Stimulated activated naive B cell treated with anti-CD40 and anti-IgM and Interleukin-4, amounts not matched to agents 10 μg/mL and 1 μg/mL and 100 μg/mL, for 72 hours (primary cell): ENCODE measurements at regions not wholly inside any gene's neighbourhood (a gene's known extent, or its start where the extent isn't known, plus 50 kb on each side); places are given as distances from the start of the nearest gene placed in this dataset.
"Not testable (repeated sequence)": the region's sequence is repeated elsewhere in the genome, so short reads cannot be mapped to it uniquely, and the experiment has no call there.

Experiments
- ATAC-seq, 2 donors: fragments of 150-1000 bp; cut with Tn5 transposase; replicated peaks; 2 replicates each; pipeline ENCODE4 v1.10.0; 2021; ENCODE audit warnings: moderate library complexity in 1 of 2
- DNase-seq: peaks from one replicate; pipeline ENCODE4 v3.0.0; 2021
- H3K27ac Mint-ChIP-seq: one replicate; pipeline ENCODE4 v1.8.0; 2022; ENCODE audit warnings: mild to moderate bottlenecking, mixed read lengths
- H3K27me3 Mint-ChIP-seq, 2 donors: one replicate each; pipeline ENCODE4 v1.8.0; 2022; ENCODE audit warnings: mixed read lengths in 2 of 2
- H3K36me3 Mint-ChIP-seq, 2 donors: one replicate each; pipeline ENCODE4 v1.8.0; 2022; ENCODE audit warnings: mixed read lengths in 2 of 2, mild to moderate bottlenecking in 1 of 2
- H3K4me1 Mint-ChIP-seq, 2 donors: one replicate each; pipeline ENCODE4 v1.8.0; 2022; ENCODE audit warnings: mixed read lengths in 2 of 2, mild to moderate bottlenecking in 1 of 2
- H3K4me3 Mint-ChIP-seq, 2 donors: one replicate each; pipeline ENCODE4 v1.8.0; 2022; ENCODE audit warnings: mild to moderate bottlenecking in 2 of 2, mixed read lengths in 2 of 2, moderate library complexity in 1 of 2
- H3K9me3 Mint-ChIP-seq, 2 donors: one replicate each; pipeline ENCODE4 v1.8.0; 2022; ENCODE audit warnings: mixed read lengths in 2 of 2, mild to moderate bottlenecking in 1 of 2

DNA sequence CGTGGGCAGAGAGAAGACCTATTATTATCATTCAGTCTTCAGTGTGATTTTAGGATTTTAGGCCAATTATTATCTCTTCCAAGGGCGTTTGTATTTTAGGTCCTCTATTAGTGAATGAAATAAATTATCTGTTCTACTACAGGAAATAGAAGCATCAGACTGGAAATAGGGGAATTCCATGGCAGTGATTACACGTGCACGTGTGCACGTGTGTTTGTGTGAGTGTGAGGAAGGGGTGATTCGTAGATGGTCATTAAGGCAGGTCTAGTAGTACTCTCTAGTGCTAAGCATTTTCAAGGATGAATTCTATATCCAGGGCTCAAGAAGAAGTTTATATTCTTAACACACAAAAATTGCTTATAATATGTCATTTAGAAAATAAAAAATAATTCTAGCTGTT is 623.2 kb downstream of the GATA3 start:
- Mint-ChIP-seq H3K9me3 (peaks cover 6 to 7% of the 10 kb centered on the region in 2 donors), H3K27me3 (no peaks in the 10 kb centered on the region), H3K4me1 (peaks cover 5 to 6% of the 10 kb centered on the region in 2 donors), H3K4me3 (no peak overlapping the region), H3K27ac (no peak overlapping the region), H3K36me3 (peaks cover 0 to 4% of the 10 kb centered on the region in 2 donors)
- ATAC-seq (no peak), DNase-seq (no peak)

- ATAC-seq, H3K4me1 Mint-ChIP-seq, H3K27ac Mint-ChIP-seq, H3K4me3 Mint-ChIP-seq, H3K27me3 Mint-ChIP-seq, H3K9me3 Mint-ChIP-seq, H3K36me3 Mint-ChIP-seq, DNase-seq: not testable (repeated sequence)
Measured at GRCh38 chr10:8684916-8685315, 630.4 kb downstream of the GATA3 start.

- H3K4me1 Mint-ChIP-seq: no peaks in the 10 kb centered on the region
- DNase-seq: no peak
- peaks cover 3 to 4% of the 10 kb centered on the region in 2 donors for H3K9me3 Mint-ChIP-seq
- ATAC-seq: no peak
- no peak overlapping the region for H3K27ac Mint-ChIP-seq
- H3K4me3 Mint-ChIP-seq: no peak overlapping the region
- H3K36me3 Mint-ChIP-seq: no peaks in the 10 kb centered on the region
- H3K27me3 Mint-ChIP-seq: no peaks in the 10 kb centered on the region
Measured at GRCh38 chr10:8688881-8689280, 634.4 kb downstream of the GATA3 start.

DNA sequence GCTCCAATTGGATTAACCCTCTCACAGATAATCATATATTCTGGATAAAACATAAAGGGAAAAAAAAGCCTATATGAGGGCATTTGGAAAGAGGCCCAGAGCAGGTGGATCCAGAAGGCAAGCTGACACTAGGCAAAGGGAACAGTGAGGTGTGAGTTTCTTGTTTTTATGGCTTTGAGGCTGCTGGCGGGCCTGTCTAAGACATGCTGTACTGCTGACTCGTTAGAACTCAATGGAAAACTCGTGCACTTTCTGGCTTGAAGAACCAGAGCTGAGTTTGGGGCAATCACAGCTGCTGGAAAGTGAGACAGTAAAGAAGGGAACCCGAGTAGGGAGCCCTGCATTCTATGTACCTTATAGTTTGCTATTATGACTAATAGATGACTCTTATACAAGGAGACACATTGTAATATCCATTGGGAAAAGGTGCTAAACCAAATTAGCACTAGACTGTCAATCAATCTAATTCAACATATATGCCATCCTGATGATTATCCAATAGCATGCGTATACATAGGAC is 637.1 kb downstream of the GATA3 start:
- H3K27me3 Mint-ChIP-seq: no peaks in the 10 kb centered on the region
- no peak for ATAC-seq
- no peak overlapping the region for H3K4me3 Mint-ChIP-seq
- DNase-seq: no peak
- H3K4me1 Mint-ChIP-seq: no peaks in the 10 kb centered on the region
- no peak overlapping the region for H3K27ac Mint-ChIP-seq
- H3K9me3 Mint-ChIP-seq: no peaks in the 10 kb centered on the region
- H3K36me3 Mint-ChIP-seq: no peaks in the 10 kb centered on the region

DNA sequence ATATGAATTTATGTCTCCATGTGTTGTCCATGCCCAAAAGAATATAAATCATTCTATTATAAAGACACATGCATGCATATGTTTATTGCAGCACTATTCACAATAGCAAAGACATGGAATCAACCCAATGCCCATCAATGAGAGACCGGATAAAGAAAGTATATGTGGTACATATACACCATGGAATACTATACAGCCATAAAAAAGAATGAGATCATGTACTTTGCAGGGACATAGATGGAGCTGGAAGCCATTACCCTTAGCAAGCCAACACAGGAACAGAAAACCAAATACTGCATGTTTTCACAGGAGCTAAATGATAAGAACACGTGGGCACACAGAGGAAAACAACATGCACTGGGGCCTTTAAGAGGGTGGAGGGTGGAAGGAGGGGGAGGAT is 639.1 kb downstream of the GATA3 start:
- H3K27ac Mint-ChIP-seq, ATAC-seq, H3K27me3 Mint-ChIP-seq, H3K4me1 Mint-ChIP-seq, H3K4me3 Mint-ChIP-seq, H3K9me3 Mint-ChIP-seq, H3K36me3 Mint-ChIP-seq, DNase-seq: not testable (repeated sequence)

GRCh38 chr10:8696746-8697145 is 642.3 kb downstream of the GATA3 start:
- Mint-ChIP-seq H3K4me3 (no peak overlapping the region), H3K4me1 (no peaks in the 10 kb centered on the region), H3K27ac (no peak overlapping the region), H3K9me3 (peaks cover 0 to 3% of the 10 kb centered on the region in 2 donors), H3K27me3 (no peaks in the 10 kb centered on the region), H3K36me3 (no peaks in the 10 kb centered on the region)
- DNase-seq (no peak), ATAC-seq (no peak)

DNA sequence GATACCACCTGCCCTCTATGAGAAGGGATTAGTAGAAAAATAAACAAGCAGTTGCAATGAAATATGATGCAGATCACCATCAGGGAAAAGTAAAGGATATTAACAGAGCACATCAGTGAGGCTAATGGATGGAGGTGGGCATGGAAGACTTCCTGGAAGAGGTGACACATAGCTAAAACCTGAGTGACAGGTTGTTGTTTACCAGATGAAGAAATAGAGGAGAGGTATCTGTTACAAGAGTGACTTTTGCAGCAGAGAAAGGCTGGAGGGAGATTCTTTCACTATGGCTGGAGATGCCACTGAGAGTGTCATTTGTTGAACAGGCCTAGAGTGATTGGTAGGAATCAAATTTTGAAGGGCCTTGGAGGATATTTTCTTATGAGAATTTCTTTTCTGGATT is 646.2 kb downstream of the GATA3 start:
- Mint-ChIP-seq H3K36me3 (no peaks in the 10 kb centered on the region), H3K27me3 (no peaks in the 10 kb centered on the region), H3K27ac (no peak overlapping the region), H3K4me3 (no peak overlapping the region), H3K9me3 (peaks cover 0 to 3% of the 10 kb centered on the region in 2 donors), H3K4me1 (no peaks in the 10 kb centered on the region)
- ATAC-seq (no peak), DNase-seq (no peak)

GRCh38 chr10:8702181-8702580 is 647.7 kb downstream of the GATA3 start:
- H3K27me3 Mint-ChIP-seq: no peaks in the 10 kb centered on the region
- no peaks in the 10 kb centered on the region for H3K36me3 Mint-ChIP-seq
- no peaks in the 10 kb centered on the region for H3K4me1 Mint-ChIP-seq
- H3K9me3 Mint-ChIP-seq: peaks cover 0 to 3% of the 10 kb centered on the region in 2 donors
- DNase-seq: no peak
- ATAC-seq: no peak
- no peak overlapping the region for H3K27ac Mint-ChIP-seq
- no peak overlapping the region for H3K4me3 Mint-ChIP-seq

- DNase-seq: no peak
- Mint-ChIP-seq H3K27ac (no peak overlapping the region), H3K36me3 (no peaks in the 10 kb centered on the region), H3K27me3 (peaks cover 0 to 2% of the 10 kb centered on the region in 2 donors), H3K4me3 (no peak overlapping the region), H3K9me3 (no peaks in the 10 kb centered on the region), H3K4me1 (no peaks in the 10 kb centered on the region)
- no peak for ATAC-seq
Measured at GRCh38 chr10:8705415-8705814, 650.9 kb downstream of the GATA3 start.

GRCh38 chr10:8712656-8713055 is 658.2 kb downstream of the GATA3 start:
- peaks cover 4 to 8% of the 10 kb centered on the region in 2 donors for H3K4me1 Mint-ChIP-seq
- no peak for DNase-seq
- H3K4me3 Mint-ChIP-seq: no peak overlapping the region
- peaks cover 0 to 5% of the 10 kb centered on the region in 2 donors for H3K27me3 Mint-ChIP-seq
- no peak overlapping the region for H3K27ac Mint-ChIP-seq
- no peak for ATAC-seq
- peaks cover 11 to 13% of the 10 kb centered on the region in 2 donors for H3K9me3 Mint-ChIP-seq
- H3K36me3 Mint-ChIP-seq: no peaks in the 10 kb centered on the region

DNA sequence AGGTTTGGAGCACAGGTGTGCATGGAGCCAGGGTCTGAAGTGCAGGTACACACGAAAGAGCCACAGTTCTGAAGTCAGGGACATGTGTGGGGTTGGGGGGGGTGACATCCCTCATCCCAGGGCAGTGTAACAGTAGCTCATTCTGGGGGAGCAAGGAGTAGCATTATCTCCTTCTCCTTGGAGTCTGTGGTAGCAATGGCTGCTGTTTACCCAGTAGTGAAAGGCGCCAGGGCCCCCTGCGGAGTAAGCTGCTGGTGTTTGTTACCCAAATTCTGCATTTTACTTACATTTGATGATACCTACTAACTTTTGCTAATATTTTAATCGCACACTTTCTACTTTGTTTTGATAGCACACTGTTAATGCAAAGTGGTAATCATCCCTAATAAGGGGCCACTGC is 665.5 kb downstream of the GATA3 start:
- DNase-seq (no peak), ATAC-seq (no peak)
- Mint-ChIP-seq H3K9me3 (peaks cover 27% of the 10 kb centered on the region in 2 donors), H3K4me3 (no peak overlapping the region), H3K4me1 (peaks cover 4 to 8% of the 10 kb centered on the region in 2 donors), H3K36me3 (peaks cover 0 to 11% of the 10 kb centered on the region in 2 donors), H3K27ac (no peak overlapping the region), H3K27me3 (no peaks in the 10 kb centered on the region)

- Mint-ChIP-seq H3K27ac (no peak overlapping the region), H3K27me3 (no peaks in the 10 kb centered on the region), H3K4me3 (no peak overlapping the region), H3K9me3 (peaks cover 22 to 23% of the 10 kb centered on the region in 2 donors), H3K4me1 (no peaks in the 10 kb centered on the region), H3K36me3 (peaks cover 0 to 11% of the 10 kb centered on the region in 2 donors)
- no peak for ATAC-seq
- DNase-seq: no peak
Measured at GRCh38 chr10:8721650-8722049, 667.2 kb downstream of the GATA3 start.

GRCh38 chr10:8722835-8723234 is 668.3 kb downstream of the GATA3 start:
- Mint-ChIP-seq H3K27ac (no peak overlapping the region), H3K4me3 (no peak overlapping the region), H3K27me3 (no peaks in the 10 kb centered on the region), H3K9me3 (peaks cover 21 to 22% of the 10 kb centered on the region in 2 donors), H3K36me3 (peaks cover 0 to 11% of the 10 kb centered on the region in 2 donors), H3K4me1 (no peaks in the 10 kb centered on the region)
- ATAC-seq: no peak
- no peak for DNase-seq

DNA sequence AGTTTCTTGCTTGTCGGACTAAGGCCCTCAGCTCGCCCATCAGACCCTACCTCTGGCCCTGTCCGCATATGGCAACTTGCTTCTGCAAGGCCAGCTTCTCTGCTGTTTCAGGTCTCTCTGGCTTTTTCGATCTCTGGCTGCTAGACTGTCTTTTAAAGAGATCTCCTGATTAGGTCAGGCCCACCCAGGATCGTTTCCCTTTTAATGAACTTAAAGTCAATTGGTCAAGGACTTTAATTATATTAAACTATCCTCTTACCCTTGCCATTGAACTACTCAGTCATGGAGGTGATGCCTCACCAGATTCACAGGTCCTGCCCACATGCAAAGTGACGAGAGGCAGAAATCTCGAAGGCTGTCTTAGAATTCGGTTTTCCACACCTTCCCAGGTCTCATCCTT is 670.9 kb downstream of the GATA3 start:
- H3K27ac Mint-ChIP-seq: no peak overlapping the region
- H3K36me3 Mint-ChIP-seq: no peaks in the 10 kb centered on the region
- H3K9me3 Mint-ChIP-seq: peaks cover 3 to 11% of the 10 kb centered on the region in 2 donors
- H3K4me3 Mint-ChIP-seq: no peak overlapping the region
- DNase-seq (no peak), ATAC-seq (no peak)
- no peaks in the 10 kb centered on the region for H3K27me3 Mint-ChIP-seq
- H3K4me1 Mint-ChIP-seq: no peaks in the 10 kb centered on the region

DNA sequence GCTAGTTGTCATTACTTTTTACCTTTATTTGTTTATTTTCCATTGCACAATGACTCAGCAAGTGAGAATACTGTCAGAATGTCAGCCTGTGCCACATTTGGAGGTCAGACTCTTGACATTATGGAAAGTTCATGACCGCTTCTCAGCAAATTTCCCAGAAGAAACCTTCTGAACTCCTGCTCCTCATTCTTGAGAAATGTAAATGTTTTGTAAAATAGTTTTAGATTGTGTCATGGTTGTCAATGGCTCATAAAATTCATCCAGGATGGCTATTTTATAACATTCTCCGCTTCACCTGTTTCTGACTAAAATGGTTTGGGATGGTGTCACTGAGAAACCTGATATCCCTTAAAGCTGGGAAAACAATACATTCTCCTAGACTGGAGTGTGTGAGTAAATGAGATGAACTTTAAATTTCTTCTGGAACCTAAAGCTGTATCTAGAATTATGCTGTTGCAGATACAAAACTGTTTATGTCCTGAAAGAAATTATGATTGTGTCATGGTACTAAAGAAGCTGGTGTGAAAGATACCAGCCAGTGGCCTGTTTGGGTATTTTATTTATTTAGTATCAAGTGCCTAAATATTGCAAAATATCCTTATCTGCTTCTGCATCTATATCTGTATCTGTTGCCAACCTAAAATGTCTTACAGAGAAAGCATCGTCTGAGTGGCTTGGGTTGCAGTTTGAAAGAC is 671.7 kb downstream of the GATA3 start:
- Mint-ChIP-seq H3K4me1 (no peaks in the 10 kb centered on the region), H3K27me3 (no peaks in the 10 kb centered on the region), H3K27ac (no peak overlapping the region), H3K36me3 (no peaks in the 10 kb centered on the region), H3K4me3 (no peak overlapping the region), H3K9me3 (peaks cover 3 to 11% of the 10 kb centered on the region in 2 donors)
- DNase-seq (no peak), ATAC-seq (no peak)
